ENCODE measurements at regions not wholly inside any gene's neighbourhood (a gene's known extent, or its start where the extent isn't known, plus 50 kb on each side); places are given as distances from the start of the nearest gene placed in this dataset.
"Not testable (repeated sequence)": the region's sequence is repeated elsewhere in the genome, so short reads cannot be mapped to it uniquely, and the experiment has no call there.

DNA sequence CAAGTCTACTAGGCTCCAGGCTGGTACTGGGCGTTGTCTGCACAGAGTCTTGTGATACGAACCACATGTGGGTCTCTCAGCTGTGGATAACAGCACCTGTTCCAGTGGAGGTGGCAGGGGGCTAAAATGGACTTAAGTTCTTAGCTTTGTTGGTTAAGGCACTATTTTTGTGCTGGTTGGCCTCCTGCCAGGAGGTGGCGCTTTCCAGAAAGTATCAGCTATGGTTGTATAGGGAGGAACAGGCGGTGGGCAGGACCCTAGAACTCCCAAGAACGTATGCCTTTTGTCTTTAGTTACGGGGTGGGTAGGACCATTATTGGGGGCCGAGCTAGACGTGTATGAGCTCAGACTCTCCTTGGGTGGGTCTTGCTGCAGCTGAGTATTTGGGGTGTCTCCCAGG lies 1138.4 kb downstream of the PCDH19 start:
- Histone ChIP-seq H3K27ac (no peak overlapping the region), H3K36me3 (no peaks in the 10 kb centered on the region), H3K4me1 (no peaks in the 10 kb centered on the region), H3K9me3 (peaks cover 0 to 7% (median 0%) of the 10 kb centered on the region in 4 donors), H3K4me3 (no peak overlapping the region), H3K27me3 (no peaks in the 10 kb centered on the region)
- WGBS, 2 donors, result 69 to 92% methylated on average over 2 to 8 of the region's 8 CpGs
- ATAC-seq (ENCODE audit: low FRiP score in 2 of 2) (no peak), DNase-seq (no peak)
- no peak for TF ChIP-seq POLR2AphosphoS5 (IDR thresholded peaks at IDR 0.05)
- no peak for TF ChIP-seq POLR2A (IDR thresholded peaks at IDR 0.05)
- TF ChIP-seq, protein P1, sequence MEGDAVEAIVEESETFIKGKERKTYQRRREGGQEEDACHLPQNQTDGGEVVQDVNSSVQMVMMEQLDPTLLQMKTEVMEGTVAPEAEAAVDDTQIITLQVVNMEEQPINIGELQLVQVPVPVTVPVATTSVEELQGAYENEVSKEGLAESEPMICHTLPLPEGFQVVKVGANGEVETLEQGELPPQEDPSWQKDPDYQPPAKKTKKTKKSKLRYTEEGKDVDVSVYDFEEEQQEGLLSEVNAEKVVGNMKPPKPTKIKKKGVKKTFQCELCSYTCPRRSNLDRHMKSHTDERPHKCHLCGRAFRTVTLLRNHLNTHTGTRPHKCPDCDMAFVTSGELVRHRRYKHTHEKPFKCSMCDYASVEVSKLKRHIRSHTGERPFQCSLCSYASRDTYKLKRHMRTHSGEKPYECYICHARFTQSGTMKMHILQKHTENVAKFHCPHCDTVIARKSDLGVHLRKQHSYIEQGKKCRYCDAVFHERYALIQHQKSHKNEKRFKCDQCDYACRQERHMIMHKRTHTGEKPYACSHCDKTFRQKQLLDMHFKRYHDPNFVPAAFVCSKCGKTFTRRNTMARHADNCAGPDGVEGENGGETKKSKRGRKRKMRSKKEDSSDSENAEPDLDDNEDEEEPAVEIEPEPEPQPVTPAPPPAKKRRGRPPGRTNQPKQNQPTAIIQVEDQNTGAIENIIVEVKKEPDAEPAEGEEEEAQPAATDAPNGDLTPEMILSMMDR (IDR thresholded peaks at IDR 0.05), result no peak
- TF ChIP-seq EP300 (IDR thresholded peaks at IDR 0.05), result no peak

GRCh38 chrX:99266255-99266654 lies 1143.8 kb downstream of the PCDH19 start:
- TF ChIP-seq POLR2AphosphoS5 (IDR thresholded peaks at IDR 0.05) (no peak), POLR2A (IDR thresholded peaks at IDR 0.05) (no peak), EP300 (IDR thresholded peaks at IDR 0.05) (no peak)
- TF ChIP-seq, protein P1 (IDR thresholded peaks at IDR 0.05), result no peak
- WGBS, 2 donors, result 67 to 71% methylated on average over 2 of the region's 2 CpGs

DNA sequence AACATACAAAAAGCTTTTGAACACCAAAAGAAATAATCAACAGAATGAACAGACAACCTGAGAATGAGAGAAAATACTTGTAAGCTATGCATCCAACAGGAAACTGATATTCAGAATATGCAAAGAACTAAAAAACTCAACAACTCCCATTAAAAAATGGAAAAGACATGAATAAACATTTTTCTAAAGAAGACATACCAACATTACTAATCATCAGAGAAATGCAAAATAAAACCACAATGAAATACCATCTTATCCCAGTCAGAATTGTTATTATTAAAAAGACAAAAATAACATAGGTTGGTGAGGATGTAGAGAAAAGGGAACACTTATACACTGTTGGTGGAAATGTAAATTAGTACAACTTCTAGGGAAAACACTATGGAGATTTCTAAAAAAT lies 1161.9 kb downstream of the PCDH19 start:
- TF ChIP-seq POLR2AphosphoS5 (IDR thresholded peaks at IDR 0.05) (no peak), EP300 (IDR thresholded peaks at IDR 0.05) (no peak), POLR2A (IDR thresholded peaks at IDR 0.05) (no peak)
- TF ChIP-seq, protein P1 (IDR thresholded peaks at IDR 0.05), result no peak
- Histone ChIP-seq H3K27ac (no peak overlapping the region), H3K4me3 (no peak overlapping the region), H3K27me3 (no peaks in the 10 kb centered on the region), H3K36me3 (no peaks in the 10 kb centered on the region), H3K4me1 (no peaks in the 10 kb centered on the region), H3K9me3 (no peaks in the 10 kb centered on the region)
- DNase-seq (no peak), ATAC-seq (ENCODE audit: low FRiP score in 2 of 2) (no peak)

More at GRCh38 chrX:99266255-99266654, 1143.8 kb downstream of the PCDH19 start:
- no peak for DNase-seq
- Histone ChIP-seq H3K36me3 (no peaks in the 10 kb centered on the region), H3K27ac (no peak overlapping the region), H3K9me3 (peaks cover 0 to under 1% (median 0%) of the 10 kb centered on the region in 4 donors), H3K4me1 (no peaks in the 10 kb centered on the region), H3K27me3 (no peaks in the 10 kb centered on the region), H3K4me3 (no peak overlapping the region)
- no peak for ATAC-seq (ENCODE audit: low FRiP score in 2 of 2)

DNA sequence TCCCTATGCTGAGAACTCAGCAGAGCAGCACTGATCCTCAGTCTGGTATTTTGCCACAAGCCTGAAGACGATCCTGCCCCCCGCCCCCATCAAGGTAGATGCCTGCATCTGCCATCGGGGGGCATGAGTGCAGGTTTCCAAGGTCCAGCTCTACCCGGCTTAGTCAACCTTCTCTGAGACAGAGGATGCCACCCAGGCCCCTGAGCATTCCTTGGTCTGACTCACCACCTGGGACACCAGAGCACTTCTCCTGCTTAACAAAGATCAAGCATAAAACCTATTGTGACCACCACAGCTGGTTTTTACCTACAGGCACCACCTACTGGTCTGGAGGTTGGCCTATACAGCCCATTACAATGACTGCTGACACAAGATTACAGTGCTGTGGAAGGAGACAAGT lies 1168.1 kb downstream of the PCDH19 start:
- WGBS, 2 donors, result 67% methylated on average over 4 of the region's 4 CpGs; no CpG with 5 or more reads in 1 of the 2 donors
- H3K36me3 ChIP-seq, result no peaks in the 10 kb centered on the region
- TF ChIP-seq POLR2AphosphoS5 (IDR thresholded peaks at IDR 0.05) (no peak), POLR2A (IDR thresholded peaks at IDR 0.05) (no peak), EP300 (IDR thresholded peaks at IDR 0.05) (no peak)
- TF ChIP-seq, protein P1 (IDR thresholded peaks at IDR 0.05), result no peak
- no peaks in the 10 kb centered on the region for H3K9me3 ChIP-seq
- no peak for ATAC-seq (ENCODE audit: low FRiP score in 2 of 2)
- H3K27me3 ChIP-seq, result no peaks in the 10 kb centered on the region
- H3K27ac ChIP-seq, result no peak overlapping the region
- DNase-seq, result no peak
- no peak overlapping the region for H3K4me3 ChIP-seq
- no peaks in the 10 kb centered on the region for H3K4me1 ChIP-seq

GRCh38 chrX:99234384-99234783 lies 1175.7 kb downstream of the PCDH19 start:
- H3K36me3 ChIP-seq; ATAC-seq (ENCODE audit: low FRiP score in 2 of 2); H3K27me3 ChIP-seq; H3K27ac ChIP-seq; H3K9me3 ChIP-seq; H3K4me1 ChIP-seq; H3K4me3 ChIP-seq: not testable (repeated sequence)
- peak in 1 of 2 donors; percentile 0 for DNase-seq
- 80 to 82% methylated on average over 4 to 6 of the region's 6 CpGs for WGBS, 2 donors
